Heart left ventricle (tissue), 13 donors: ENCODE measurements at regions not wholly inside any gene's neighbourhood (a gene's known extent, or its start where the extent isn't known, plus 50 kb on each side); places are given as distances from the start of the nearest gene placed in this dataset.

Experiments used
- CTCF ChIP-seq, 12 donors: fragments of 200-600 bp; sonication (generic) in 4 of 12; IDR thresholded peaks; one replicate each; pipeline versions ENCODE4 v1.5.0 to v1.8.0; 2018 to 2022; ENCODE audit warnings: antibody characterized with exemption in 12 of 12, mild to moderate bottlenecking in 5 of 12
- POLR2A ChIP-seq, 2 donors: fragments of 450-650 bp; IDR thresholded peaks; one replicate each; pipeline ENCODE4 v1.6.1; 2017; ENCODE audit warnings: antibody characterized with exemption in 2 of 2, mild to moderate bottlenecking in 2 of 2, moderate library complexity in 2 of 2
- donor health status: ischemic (EF 13 %, LVEDD 7.1; RV severe dilation, severe dysfunction).
- donor health status: DM: no; HTN: yes; CAD: no.
- donor health status: DM: no; HTN: no; CAD: no.
- donor health status: ischemic (EF 25% LVEDD 6.9; RV normal size, moderate dysfunction).
- donor health status: ischemic (EF 25% LVEDD 5.7; RV mildly dilated, moderate dysfunction).
- donor health status: ischemic (EF 35%, LVEDD 5.7; RV mildly dilated, moderate dysfunction).
- donor health status: nonischemic (EF 11% LVEDD 7.7; RV severe dilation, severe dysfunction).
- donor health status: DM: yes; HTN: yes; CAD: no.
- donor health status: PGD.
- donor health status: ischemic (EF 29% LVEDD 5.4; RV normal size, mild dysfunction).
- donor health status: nonischemic (EF 23%, LVEDD 6.1; RV moderate dilation, normal function).

- no peak for TF ChIP-seq POLR2A (IDR thresholded peaks at IDR 0.05)
- no peak for TF ChIP-seq CTCF (IDR thresholded peaks at IDR 0.05)
Measured at GRCh38 chr20:53826090-53826489, 232.5 kb upstream of the ZNF217 start.
